ENCODE measurements at regions not wholly inside any gene's neighbourhood (a gene's known extent, or its start where the extent isn't known, plus 50 kb on each side); places are given as distances from the start of the nearest gene placed in this dataset.

DNA sequence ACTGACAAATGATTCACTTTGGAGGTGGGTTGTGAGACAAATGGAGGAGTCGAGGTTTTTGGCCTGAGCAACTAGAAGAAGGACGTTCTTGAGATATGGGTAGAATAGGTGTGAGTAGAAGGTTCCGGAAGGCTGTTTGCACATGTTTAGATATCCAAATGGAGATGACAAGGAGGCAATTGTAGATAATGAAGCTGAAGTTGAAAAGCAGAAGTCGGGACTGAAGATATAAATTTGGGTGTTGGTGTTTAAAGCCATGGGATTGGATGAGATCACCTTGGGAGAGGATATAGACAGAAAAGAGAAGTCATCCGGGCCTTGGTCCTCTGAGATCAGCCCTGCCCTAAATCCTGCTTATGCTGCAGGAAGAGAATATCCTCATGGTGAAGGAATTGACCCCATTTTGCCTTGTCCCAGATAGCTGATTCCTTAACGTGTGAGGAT lies 75.5 kb upstream of the CD44 start (continued):
- TF ChIP-seq MGA (IDR thresholded peaks at IDR 0.05) (peak; percentile 54), HOMEZ (CRISPR knock-in tag; IDR thresholded peaks at IDR 0.05) (no peak), SREBF2 (CRISPR knock-in tag; IDR thresholded peaks at IDR 0.05) (no peak), CUX1 (CRISPR knock-in tag; IDR thresholded peaks at IDR 0.05) (no peak), ARID3B (CRISPR knock-in tag; IDR thresholded peaks at IDR 0.05; ENCODE audit: borderline replicate concordance) (no peak), ZNF174 (CRISPR knock-in tag; IDR thresholded peaks at IDR 0.05) (no peak), POLR3G (IDR thresholded peaks at IDR 0.05; ENCODE audit: extremely low read depth, insufficient read length, insufficient replicate concordance) (no peak)
